HG03558 (cell line): ENCODE measurements at regions not wholly inside any gene's neighbourhood (a gene's known extent, or its start where the extent isn't known, plus 50 kb on each side); places are given as distances from the start of the nearest gene placed in this dataset.

ENCODE experiments used
- ATAC-seq: cut with Tn5 transposase; IDR thresholded peaks from one replicate; pipeline ENCODE4 v1.9.1; 2021; ENCODE audit warnings: moderate number of reproducible peaks; ENCODE audit not compliant: unreplicated experiment; ENCODE audit errors: extremely low read depth

- no peak for ATAC-seq
Observed at GRCh38 chr3:163915280-163915679, 1163.0 kb downstream of the SI start.

- no peak for ATAC-seq
Observed at GRCh38 chr3:163914567-163914966, 1163.7 kb downstream of the SI start.

GRCh38 chr3:163891771-163892170, 1186.5 kb downstream of the SI start:
- ATAC-seq = no peak

GRCh38 chr3:163890661-163891060, 1187.6 kb downstream of the SI start:
- ATAC-seq = no peak

- no peak for ATAC-seq
Observed at GRCh38 chr3:163879172-163879571, 1199.1 kb downstream of the SI start.

- ATAC-seq = no peak
Observed at GRCh38 chr3:163878396-163878795, 1199.9 kb downstream of the SI start.

GRCh38 chr3:163877805-163878204, 1200.5 kb downstream of the SI start:
- ATAC-seq = no peak

GRCh38 chr3:163863146-163863545, 1215.2 kb downstream of the SI start:
- ATAC-seq = no peak

GRCh38 chr3:163852233-163852632, 1226.1 kb downstream of the SI start:
- ATAC-seq = no peak

- no peak for ATAC-seq
Observed at GRCh38 chr3:163838769-163839168, 1239.5 kb downstream of the SI start.

- ATAC-seq = no peak
Observed at GRCh38 chr3:163832547-163832946, 1245.7 kb downstream of the SI start.

- no peak for ATAC-seq
Observed at GRCh38 chr3:163821841-163822240, 1256.5 kb downstream of the SI start.

- ATAC-seq = no peak
Observed at GRCh38 chr3:163817015-163817414, 1261.3 kb downstream of the SI start.

- no peak for ATAC-seq
Observed at GRCh38 chr3:163813935-163814334, 1264.4 kb downstream of the SI start.

GRCh38 chr3:163812006-163812405, 1266.3 kb downstream of the SI start:
- ATAC-seq = no peak

GRCh38 chr3:163809540-163809993, 1268.7 kb downstream of the SI start:
- ATAC-seq = no peak

- no peak for ATAC-seq
Observed at GRCh38 chr3:163786416-163786815, 1291.9 kb downstream of the SI start.

GRCh38 chr3:163785693-163786092, 1292.6 kb downstream of the SI start:
- ATAC-seq = no peak

GRCh38 chr3:163779396-163780344, 1298.6 kb downstream of the SI start:
- no peak for ATAC-seq

- no peak for ATAC-seq
Observed at GRCh38 chr3:163776743-163777142, 1301.6 kb downstream of the SI start.

- no peak for ATAC-seq
Observed at GRCh38 chr3:163773136-163773535, 1305.2 kb downstream of the SI start.

GRCh38 chr3:163768048-163768447, 1310.2 kb downstream of the SI start:
- ATAC-seq = no peak
